ENCODE measurements at regions not wholly inside any gene's neighbourhood (a gene's known extent, or its start where the extent isn't known, plus 50 kb on each side); places are given as distances from the start of the nearest gene placed in this dataset.

GRCh38 chr3:88318067-88318466 is 168.3 kb downstream of the C3orf38 start:
- no peak for DNase-seq (ENCODE audit: low spot score)
- Histone ChIP-seq H2AFZ (no peak overlapping the region), H4K20me1 (replicated peaks; ENCODE audit: insufficient read depth) (no peaks in the 10 kb centered on the region), H3K4me1 (ENCODE audit: insufficient read depth) (0 out of 2 replicates have a peak, but pooled peaks cover 7% of the 10 kb centered on the region), H3K4me2 (no peak overlapping the region), H3K36me3 (ENCODE audit: insufficient read depth) (no peaks in the 10 kb centered on the region), H3K27ac (ENCODE audit: low read depth) (no peak overlapping the region), H3K4me3 (no peak overlapping the region), H3K79me2 (replicated peaks; ENCODE audit: insufficient read depth) (no peaks in the 10 kb centered on the region), H3F3A (replicated peaks; ENCODE audit: low read depth) (no peaks in the 10 kb centered on the region), H3K9me2 (ENCODE audit: insufficient read depth) (0 out of 2 replicates have a peak, but pooled peaks cover 3% of the 10 kb centered on the region), H3K27me3 (ENCODE audit: insufficient read depth) (no peaks in the 10 kb centered on the region)
- Mint-ChIP-seq H3K27me3 (ENCODE audit: insufficient read depth, low read depth, poor library complexity) (no peaks in the 10 kb centered on the region), H3K9me3 (no peaks in the 10 kb centered on the region), H3K36me3 (ENCODE audit: low read depth) (peaks cover 4% of the 10 kb centered on the region; the same call in 1 of the 3 replicates), H3K4me1 (peaks cover 10% of the 10 kb centered on the region), H3K4me3 (no peak overlapping the region), H3K27ac (no peak overlapping the region)
- no peak for ATAC-seq
- TF ChIP-seq ZNF331 (CRISPR knock-in tag; IDR thresholded peaks at IDR 0.05; ENCODE audit: low read depth) (no peak), ZNF114 (CRISPR knock-in tag; IDR thresholded peaks at IDR 0.05) (no peak), ZNF462 (CRISPR knock-in tag; IDR thresholded peaks at IDR 0.05) (no peak), NANOG (IDR thresholded peaks at IDR 0.05; ENCODE audit: borderline replicate concordance) (no peak), REST (IDR thresholded peaks at IDR 0.05; ENCODE audit: unreplicated experiment) (no peak), CTCF (conservative IDR thresholded peaks at IDR 0.05; ENCODE audit: low read depth in 2 of 2) (no peak), EZH2 (IDR thresholded peaks at IDR 0.05; ENCODE audit: low read depth, unreplicated experiment) (no peak), JUNB (IDR thresholded peaks at IDR 0.05; ENCODE audit: unreplicated experiment) (no peak), EZH2phosphoT487 (IDR thresholded peaks at IDR 0.05; ENCODE audit: unreplicated experiment) (no peak), STAT1 (IDR thresholded peaks at IDR 0.05; ENCODE audit: unreplicated experiment) (no peak), POLR2AphosphoS5 (IDR thresholded peaks at IDR 0.05; ENCODE audit: low read depth) (no peak), ETS1 (IDR thresholded peaks at IDR 0.05) (no peak)

Data from GM23338 (cell line).